AG20443 (cell line): ENCODE measurements at regions not wholly inside any gene's neighbourhood (a gene's known extent, or its start where the extent isn't known, plus 50 kb on each side); places are given as distances from the start of the nearest gene placed in this dataset.
"Not testable (repeated sequence)": the region's sequence is repeated elsewhere in the genome, so short reads cannot be mapped to it uniquely, and the experiment has no call there.

ENCODE experiments used
- DNase-seq: peaks from one replicate; pipeline ENCODE4 v3.0.0; 2012; ENCODE audit warnings: low spot score, mixed read lengths

DNA sequence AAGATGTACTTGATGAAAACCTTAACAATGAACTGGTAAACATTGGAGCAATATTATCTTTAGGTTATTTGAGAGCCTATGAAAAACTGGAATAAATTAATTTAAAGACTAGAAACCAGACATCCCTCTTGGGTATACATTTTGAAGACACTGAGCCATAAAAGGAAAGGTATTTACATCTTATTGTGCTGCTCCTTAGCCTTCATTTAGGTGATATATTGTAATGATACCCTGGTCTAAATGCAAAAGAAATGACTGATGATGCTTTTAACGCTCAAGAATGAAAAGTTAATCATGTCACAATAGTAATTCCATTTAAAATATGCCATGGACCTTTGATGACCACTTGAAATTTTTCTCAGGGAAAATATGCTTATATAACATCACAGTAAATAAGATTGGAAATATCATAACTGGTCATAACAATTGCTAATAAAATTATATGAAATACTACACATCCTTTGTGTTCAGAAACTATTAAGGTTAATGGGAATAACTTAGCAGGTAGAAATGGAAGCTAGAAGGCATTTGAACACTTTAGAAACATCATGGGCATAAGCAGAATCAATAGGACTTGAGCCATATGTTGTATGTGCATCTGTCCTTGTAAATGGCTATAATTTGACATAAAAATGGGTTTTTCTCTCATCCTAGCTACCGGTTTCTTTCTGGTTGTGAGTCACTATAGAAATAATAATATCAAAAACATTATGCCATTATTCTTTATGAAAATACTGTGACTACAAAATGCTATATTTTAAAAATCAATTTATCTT lies 979.7 kb downstream of the RAPGEF2 start:
- DNase-seq, result no peak

DNA sequence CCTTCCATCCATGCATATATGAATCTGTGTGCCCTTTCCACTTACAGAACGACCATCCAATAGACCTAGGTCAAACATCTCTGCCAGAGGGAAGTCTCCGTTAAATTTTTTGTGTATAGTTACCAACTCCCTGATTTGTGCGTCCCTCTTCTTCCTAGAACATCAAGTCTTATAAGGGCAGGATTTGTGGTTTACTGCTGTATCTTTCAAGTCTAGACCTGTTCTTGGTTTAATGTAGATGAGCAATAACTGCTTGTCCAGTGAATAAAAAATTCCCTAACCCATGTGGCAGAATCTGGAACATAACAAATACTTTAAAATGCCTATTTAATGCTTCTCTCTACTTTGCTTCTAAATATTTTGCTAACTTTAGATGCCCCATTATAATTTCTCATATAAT lies 988.8 kb downstream of the RAPGEF2 start:
- DNase-seq, result no peak

DNA sequence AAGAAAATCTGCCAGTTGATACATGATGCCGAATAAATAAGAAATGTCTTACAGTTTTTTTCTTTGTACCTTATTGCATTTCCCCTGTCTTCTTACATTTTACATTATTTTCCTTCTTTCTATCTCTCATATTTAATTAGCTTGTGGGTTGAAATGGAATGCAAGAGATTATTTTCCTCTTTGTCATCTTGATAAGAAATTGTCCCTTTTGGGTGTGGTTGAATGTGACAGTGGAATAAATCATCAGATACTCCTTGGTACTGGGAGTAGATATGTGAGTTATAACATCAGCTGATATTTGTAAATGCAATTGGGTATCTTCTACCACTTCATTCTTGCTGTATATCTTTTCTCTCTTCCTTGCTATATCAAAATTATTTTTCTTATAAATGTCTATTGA lies 997.4 kb downstream of the RAPGEF2 start:
- DNase-seq, result no peak

DNA sequence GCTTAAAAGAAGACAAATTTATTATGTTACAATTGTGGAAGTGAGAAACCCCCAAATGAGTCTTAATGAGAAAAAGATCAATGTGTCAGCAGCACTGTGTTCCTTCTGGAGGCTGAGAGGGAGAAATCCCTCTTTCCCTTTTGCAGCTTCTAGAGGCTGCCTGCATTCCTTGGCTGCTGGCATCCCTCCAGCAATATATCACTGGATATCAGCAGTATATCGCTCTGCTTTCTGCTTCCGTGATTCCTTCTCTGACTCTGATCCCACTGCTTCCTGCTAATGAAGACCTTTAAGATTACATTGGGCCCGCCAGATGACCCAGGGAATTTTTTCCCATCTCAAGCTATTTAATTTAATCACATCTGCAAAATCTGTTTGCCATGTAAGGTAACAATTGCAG lies 1008.0 kb downstream of the RAPGEF2 start:
- DNase-seq, result no peak

DNA sequence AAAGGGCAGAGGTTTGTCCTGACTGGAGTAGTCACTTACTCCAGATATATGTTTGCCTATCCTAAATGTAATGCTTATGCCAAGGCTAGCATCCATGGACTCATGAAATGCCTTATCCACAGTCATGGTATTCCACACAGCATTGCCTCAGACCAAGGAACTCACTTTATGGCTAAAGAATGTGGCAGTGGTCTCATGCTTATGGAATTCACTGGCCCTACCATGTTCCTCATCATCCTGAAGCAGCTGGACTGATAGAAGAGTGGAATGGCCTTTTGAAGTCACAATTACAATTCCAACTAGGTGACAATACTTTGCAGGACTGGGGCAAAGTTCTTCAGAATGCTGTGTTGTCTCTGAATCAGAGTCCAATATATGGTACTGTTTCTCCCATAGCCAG lies 1014.8 kb downstream of the RAPGEF2 start:
- DNase-seq, result no peak

DNA sequence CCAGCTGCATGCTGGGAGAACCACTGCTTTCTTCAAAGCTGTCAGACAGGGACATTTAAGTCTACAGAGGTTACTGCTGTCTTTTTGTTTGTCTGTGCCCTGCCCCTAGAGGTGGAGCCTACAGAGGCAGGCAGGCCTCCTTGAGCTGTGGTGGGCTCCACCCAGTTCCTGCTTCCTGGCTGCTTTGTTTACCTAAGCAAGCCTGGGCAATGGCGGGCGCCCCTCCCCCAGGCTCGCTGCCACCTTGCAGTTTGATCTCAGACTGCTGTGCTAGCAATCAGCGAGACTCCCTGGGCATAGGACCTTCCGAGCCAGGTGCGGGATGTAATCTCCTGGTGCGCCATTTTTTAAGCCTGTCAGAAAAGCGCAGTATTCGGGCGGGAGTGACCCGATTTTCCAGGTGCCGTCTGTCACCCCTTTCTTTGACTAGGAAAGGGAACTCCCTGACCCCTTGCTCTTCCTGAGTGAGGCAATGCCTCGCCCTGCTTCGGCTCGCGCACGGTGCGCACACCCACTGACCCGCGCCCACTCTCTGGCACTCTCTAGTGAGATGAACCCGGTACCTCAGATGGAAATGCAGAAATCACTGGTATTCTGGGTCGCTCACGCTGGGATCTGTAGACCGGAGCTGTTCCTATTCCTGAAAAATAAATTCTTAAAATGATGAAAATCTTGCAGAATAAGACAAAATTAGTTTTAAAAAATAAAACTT lies 1022.9 kb downstream of the RAPGEF2 start:
- not testable (repeated sequence) for DNase-seq

DNA sequence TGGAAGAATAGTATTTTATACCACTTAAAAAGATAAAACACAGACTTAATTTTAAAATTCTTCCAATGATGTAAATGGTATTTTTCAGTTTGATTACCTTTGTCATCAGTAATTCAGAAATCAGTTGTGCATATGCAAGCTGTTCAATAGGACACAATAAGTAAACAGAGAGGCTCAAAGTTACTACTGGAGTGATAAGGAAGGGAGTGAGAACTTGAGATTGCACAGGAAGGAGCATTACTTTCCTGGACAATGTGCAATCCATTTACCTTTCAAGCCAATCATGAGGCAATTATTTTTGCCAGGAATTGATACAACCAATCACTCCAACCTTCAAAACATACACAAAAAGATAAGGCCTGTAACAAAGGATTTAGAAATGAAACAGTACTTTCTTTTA lies 1024.3 kb downstream of the RAPGEF2 start:
- DNase-seq, result no peak

DNA sequence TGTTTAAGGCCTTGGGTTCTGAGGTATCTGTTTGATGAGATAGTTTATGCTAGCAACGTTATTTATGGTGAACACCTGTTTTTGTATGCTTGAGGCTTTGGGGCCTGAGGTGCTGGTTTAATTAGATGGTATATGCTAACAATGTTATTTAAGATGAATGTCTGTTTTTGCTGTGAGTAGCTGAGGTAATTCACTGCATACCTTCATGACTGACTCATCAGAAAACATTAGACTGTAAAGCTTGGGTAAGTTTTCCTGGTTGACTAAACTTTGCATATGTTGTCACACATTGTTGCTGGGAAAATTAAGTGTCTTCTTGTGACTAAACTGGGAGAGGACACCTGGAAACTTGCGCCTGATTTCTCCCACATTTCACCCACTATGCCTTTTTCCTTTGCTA lies 1026.6 kb downstream of the RAPGEF2 start:
- DNase-seq, result no peak

DNA sequence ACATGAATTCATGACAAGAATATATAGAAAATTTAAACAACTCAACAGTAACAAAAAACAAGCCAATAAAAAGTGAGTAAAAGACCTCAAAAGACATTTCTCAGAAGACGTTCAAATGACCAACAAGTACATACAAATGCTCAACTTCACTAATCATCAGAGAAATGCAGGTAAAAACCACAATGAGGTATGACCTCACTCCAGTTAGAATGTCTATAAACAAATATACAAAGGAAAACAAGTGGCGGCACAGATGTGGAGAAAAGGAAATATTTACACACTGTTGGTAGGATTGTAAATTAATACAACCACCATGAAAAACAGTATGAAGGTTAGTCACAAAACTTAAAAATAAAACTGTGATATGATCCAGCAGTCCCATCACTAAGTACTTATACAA lies 1033.1 kb downstream of the RAPGEF2 start:
- DNase-seq, result no peak

DNA sequence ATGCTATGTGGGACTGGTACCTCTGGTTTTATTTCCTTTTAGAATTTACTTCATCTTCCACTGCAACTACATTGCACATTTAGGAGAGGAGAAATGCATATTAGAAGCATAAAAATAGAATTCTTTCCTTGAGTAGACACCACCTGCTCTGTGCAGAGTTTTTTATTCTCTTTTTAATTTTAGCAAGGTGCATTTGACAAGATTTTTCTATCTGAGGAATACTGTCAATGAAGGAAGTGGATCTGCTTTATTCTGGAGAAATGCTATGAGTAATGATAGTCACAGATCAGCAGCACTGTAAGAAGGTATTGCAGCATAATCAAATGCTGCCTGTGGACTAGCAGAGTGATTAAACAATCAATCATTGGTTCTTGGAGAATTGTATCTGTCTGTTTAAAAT lies 1038.3 kb downstream of the RAPGEF2 start:
- no peak for DNase-seq

DNA sequence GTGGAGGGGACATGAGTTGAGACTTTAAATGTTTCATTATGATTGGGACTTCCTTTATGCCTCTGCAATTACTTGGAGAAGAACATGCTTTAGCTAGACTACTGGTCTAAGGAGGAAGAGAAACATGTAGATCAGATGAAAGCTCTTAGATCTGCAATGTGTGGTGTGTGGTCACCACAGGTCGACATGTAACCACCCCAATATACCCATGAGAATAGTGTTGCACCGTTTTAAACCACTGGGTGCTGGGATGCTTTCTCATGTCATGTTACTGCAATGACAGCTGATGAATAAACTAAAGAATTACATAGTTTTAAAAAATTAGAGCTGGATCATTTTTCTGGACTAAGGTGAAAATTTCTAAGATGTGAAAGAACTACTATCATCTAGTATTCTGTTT lies 1039.7 kb downstream of the RAPGEF2 start:
- no peak for DNase-seq

DNA sequence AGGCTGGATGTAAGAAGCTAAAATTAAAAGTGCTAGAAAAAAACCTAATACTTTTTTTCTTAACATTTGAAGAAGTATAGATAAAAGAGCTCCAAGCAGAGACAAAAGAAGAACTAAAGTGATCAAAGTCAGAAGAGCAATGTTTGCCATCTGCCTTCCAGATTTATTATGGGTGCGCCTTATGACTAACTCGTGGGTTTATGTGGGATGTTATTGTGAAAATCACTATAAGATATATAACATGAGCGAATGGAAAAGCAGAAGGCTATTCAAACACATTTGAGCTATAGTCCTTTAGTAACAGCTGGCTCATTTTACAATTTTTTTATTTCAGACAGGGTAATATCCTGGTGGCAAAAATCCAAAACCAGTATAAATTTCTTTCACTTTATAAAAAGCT lies 1040.7 kb downstream of the RAPGEF2 start:
- DNase-seq, result no peak

DNA sequence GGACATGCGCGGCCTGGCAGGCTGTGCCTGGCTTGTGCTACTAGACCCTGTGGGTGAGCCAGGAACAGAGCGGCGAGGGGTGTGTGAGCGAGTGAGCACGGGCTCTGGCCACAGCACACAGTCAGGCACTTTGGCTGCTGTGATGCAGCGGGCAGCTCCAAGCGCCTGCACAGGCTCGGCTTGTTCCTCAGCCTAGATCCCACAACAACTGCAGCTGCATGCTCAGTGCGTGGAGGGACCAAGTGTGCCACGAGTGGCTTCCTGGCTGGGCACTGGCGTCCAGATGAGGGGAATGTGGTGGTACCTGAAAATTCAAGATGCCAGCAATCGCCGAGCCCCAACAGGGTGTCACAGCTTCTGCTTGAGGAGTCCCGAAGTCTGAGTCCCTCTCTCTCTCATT lies 1056.6 kb downstream of the RAPGEF2 start:
- peak; percentile 1 for DNase-seq

DNA sequence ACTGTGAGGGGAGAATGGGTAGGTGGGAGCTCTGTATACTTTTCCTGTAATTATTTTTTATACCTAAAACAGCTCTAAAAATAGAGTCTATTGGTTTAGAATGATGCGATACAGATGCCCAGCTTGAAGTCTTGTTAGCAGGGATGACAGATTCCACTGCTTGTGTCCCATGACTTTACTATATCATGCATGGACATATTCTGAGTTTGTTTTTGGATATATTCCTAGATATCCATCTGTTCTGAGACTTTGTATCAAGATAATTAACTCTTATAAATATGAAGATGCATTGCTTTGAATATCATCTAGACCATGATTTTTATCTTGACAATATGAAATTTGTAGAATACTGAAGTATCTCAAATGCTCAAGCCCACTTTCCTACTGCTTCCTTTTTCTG lies 1058.1 kb downstream of the RAPGEF2 start:
- no peak for DNase-seq

DNA sequence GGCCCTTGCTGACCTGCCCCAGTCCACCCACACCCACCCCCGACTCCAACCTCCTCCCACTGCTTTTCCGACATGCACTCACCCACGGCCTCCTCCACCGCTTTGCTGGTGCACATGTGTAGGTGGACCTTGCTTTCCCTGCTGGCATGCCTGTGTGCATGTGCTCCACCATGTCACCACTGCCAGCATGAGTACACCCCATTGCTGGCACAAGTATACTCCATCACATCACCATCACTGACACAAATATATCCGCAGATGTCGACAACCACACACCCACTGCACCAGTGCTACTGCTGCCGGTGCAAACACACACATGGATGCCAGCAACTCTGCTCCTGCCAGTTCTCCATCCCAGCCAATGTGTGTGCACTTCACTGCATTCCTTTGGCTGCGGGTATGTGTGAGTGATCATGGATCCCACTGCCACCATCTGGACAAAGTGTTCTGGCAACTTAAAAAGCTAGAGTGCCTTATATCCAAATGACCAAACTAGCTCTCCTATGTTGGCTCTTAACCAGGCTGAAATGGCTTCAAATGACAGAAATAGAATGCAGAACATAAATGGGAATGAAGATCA lies 1072.3 kb downstream of the RAPGEF2 start:
- DNase-seq, result no peak

DNA sequence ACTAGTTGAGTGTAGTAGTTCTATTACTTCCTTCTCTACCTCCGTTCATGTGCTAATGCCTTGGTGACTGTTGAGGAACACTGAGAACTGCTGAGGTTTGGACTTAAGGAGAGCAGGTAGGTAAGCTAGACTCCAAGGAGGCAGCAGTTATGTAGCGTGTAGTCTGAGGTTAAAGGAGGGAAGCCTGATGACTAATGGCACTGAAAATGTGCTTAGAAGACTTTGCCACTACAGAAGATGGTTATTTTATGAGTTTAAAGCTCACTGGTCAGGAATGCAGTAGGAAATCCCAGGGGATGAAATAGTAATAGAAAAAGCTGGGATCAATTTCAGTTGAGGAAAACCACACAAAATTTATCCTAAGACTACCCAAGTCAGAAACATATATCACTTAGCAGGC lies 1077.3 kb downstream of the RAPGEF2 start:
- no peak for DNase-seq

DNA sequence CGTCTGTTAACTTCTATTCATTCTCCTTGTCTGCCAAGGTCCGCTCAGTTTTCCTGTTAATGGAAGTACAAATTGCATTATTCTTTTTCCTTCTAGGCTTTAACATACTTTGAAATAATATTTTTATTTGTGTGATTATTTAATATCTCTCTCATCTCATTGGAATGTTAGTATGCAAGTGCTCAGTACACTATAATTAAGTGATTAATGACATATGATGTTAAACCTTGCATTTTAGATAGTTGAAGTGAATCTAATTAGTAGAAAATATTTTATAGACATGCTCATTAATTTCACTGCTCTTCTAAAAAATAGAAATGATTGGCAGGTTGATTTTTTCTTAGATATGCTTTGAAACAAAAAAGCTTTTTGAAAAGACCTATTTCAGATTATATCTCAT lies 1079.8 kb downstream of the RAPGEF2 start:
- DNase-seq, result no peak

DNA sequence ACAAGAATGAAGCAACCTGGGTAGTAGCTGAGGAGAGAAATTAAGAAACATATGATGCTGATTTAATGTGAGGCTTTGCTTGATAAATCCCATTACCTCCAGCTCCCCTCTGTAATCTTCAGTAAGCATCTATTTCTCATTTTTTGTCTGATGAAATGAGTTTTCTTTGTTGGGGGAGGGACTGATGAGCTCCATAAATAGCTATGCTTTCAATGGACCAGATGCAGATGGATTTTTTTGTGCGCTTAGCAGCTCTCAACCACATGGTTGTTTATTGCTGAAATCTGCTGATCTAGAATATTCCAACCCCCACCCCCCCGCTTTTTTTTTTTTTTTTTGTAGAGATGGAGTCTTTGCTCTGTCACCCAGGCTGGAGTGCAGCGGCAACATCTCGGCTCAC lies 1082.0 kb downstream of the RAPGEF2 start:
- no peak for DNase-seq

DNA sequence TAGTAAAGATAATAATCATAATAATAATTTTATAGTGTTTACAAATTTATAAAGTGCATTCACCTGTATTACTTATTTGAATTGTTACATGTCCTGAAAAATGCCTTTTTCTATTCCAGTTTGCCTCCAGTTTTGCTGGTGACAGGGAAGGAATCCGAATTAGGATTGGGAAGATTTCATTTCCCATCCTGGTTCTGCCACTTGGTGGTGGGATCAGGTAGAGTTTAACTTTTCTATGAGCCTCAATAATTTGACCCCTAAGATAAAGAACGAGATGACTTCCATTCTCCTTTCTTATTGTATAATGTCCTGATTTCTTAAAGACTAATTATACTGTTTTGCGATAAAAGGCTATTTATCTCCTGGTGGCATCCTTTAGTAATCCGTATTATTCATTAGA lies 1090.9 kb downstream of the RAPGEF2 start:
- no peak for DNase-seq

DNA sequence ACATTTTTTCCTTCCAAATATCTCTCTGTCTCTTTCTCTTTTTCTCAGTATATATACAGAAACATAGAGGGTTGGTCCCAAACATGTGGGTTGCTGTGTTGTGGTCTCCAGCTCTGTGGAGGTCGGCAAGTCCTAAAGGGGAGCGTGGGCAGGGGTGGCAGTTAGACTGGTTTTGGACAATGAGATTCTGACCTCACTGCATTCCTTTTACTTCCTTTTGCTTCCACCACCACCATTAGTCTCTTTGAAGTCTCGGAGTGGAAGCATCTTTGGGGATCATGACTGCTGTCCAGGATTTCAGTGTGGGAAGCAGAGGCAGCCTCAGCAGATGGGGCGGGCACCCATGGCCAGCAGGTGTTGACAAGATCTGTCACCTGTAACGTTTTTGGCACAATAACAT lies 1091.8 kb downstream of the RAPGEF2 start:
- DNase-seq, result no peak

DNA sequence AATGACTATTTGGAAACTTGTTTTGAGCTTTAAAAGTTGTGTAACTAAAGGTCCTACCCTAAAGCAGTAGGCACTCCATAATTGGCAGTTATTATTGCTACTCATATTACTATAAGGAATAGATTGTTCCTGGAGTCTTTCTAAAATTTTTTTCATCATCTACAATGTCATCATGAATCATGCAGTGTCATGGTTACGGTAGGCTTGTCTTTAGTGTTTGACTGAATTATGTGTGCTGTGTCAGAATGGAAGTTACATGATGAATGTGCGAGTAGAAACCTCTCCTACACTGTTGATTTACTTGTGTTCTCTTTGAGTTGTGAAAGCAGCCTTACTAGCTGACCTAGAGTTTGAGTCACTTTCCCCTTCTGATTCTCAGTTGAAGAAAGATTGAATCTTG lies 1099.9 kb downstream of the RAPGEF2 start:
- DNase-seq, result no peak

DNA sequence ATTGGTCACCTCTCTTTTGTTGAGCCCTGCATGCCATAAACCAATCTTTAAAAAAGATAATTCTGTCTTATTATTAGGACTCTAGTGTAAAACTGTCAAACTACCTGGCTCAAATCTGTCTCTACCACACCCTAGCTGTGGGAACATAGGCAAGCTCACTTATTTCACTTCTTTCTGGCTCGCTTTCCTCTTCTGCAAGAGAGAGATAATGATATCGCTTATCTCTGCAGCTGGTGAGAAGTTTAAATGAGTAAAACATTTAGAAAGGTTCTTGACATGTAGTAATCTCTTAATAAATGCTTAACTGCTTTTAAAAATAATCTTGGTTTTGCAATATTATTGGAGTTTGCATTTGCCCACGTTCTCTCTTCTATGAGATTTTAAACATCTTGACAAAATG lies 1109.2 kb downstream of the RAPGEF2 start:
- no peak for DNase-seq

DNA sequence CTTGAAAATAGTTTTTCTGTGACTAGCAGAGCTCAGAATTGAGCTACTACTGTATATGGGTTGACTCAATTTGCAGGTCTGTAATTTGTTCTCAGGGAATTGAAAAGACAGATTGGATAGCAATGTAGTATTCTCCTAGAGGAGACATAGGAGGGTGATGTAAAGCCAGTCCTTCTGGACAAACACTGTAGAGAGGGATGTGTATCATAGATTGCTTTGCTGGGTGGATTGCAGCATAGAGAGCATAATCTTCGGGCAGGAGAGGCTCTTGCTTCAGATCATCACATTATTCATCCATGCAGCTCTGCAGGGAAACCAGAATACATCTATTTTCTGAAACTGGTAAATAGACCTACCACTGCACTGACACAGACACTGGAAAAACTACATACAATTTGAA lies 1110.5 kb downstream of the RAPGEF2 start:
- DNase-seq, result no peak

DNA sequence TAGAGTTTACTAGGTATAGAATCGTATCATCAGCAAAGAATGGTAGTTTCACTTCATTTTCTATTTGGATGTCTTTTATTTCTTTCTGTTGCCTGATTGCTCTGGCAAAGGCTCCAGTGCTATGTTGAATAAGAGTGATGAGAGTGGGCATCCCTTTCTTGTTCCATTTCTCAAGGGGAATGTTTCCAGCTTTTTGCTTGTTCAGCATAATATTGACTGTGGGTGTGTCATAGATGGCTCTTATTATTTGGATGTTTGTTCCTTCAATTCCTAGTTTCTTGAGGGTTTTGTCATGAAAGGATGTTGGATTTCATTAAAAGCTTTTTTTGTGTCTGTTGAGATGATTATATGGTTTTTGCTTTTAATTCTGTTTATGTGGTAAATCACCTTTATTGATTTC lies 1114.5 kb downstream of the RAPGEF2 start:
- no peak for DNase-seq
